DOHH2 (cell line): ENCODE measurements at regions not wholly inside any gene's neighbourhood (a gene's known extent, or its start where the extent isn't known, plus 50 kb on each side); places are given as distances from the start of the nearest gene placed in this dataset.

Experiments used
- H3F3A ChIP-seq: fragments of 200-600 bp; sonication (generic), shearing (Covaris generic); 2 replicates; pipeline ENCODE4 v1.6.0; 2016; ENCODE audit warnings: antibody characterized with exemption, mild to moderate bottlenecking; ENCODE audit not compliant: control insufficient read depth, insufficient read depth
- H3K27ac ChIP-seq: fragments of 200-600 bp; sonication (generic); 2 replicates; pipeline ENCODE4 v1.5.1; 2014; ENCODE audit warnings: low read depth, mild to moderate bottlenecking, low read length, moderate library complexity
- H3K27me3 ChIP-seq: fragments of 200-600 bp; sonication (generic); 2 replicates; pipeline ENCODE4 v1.6.1; 2014; ENCODE audit warnings: mild to moderate bottlenecking, low read length, mixed read lengths; ENCODE audit not compliant: control insufficient read depth
- H3K36me3 ChIP-seq: fragments of 200-600 bp; sonication (generic); 2 replicates; pipeline ENCODE4 v1.6.1; 2014; ENCODE audit warnings: mild to moderate bottlenecking, low read length, moderate library complexity, mixed read lengths; ENCODE audit not compliant: control insufficient read depth
- H3K4me1 ChIP-seq: fragments of 200-600 bp; sonication (generic); 2 replicates; pipeline ENCODE4 v1.6.1; 2014; ENCODE audit warnings: mild to moderate bottlenecking, low read length, mixed read lengths; ENCODE audit not compliant: control insufficient read depth
- H3K4me2 ChIP-seq: fragments of 200-600 bp; sonication (generic); 2 replicates; pipeline ENCODE4 v1.6.0; 2014; ENCODE audit warnings: mild to moderate bottlenecking, low read length, moderate library complexity
- H3K4me3 ChIP-seq: fragments of 200-600 bp; sonication (generic); 2 replicates; pipeline ENCODE4 v1.5.1; 2014; ENCODE audit warnings: mild to moderate bottlenecking, low read length, mixed read lengths
- H3K79me2 ChIP-seq: fragments of 200-600 bp; sonication (generic); 2 replicates; pipeline ENCODE4 v1.6.1; 2014; ENCODE audit warnings: mild to moderate bottlenecking, low read length, mixed read lengths; ENCODE audit not compliant: control insufficient read depth
- H3K9me2 ChIP-seq: fragments of 200-600 bp; sonication (generic); replicated peaks from 2 replicates; pipeline ENCODE4 v1.6.1; 2014; ENCODE audit warnings: mild to moderate bottlenecking, low read length, mixed read lengths; ENCODE audit not compliant: control insufficient read depth
- H3K9me3 ChIP-seq: fragments of 200-600 bp; sonication (generic); 2 replicates; pipeline ENCODE4 v1.6.1; 2014; ENCODE audit warnings: antibody characterized with exemption, low read length, mixed read lengths; ENCODE audit not compliant: control insufficient read depth, insufficient read depth
- H4K20me1 ChIP-seq: fragments of 200-600 bp; sonication (generic); 2 replicates; pipeline ENCODE4 v1.6.0; 2014; ENCODE audit warnings: low read depth, mild to moderate bottlenecking, antibody characterized with exemption, low read length, moderate library complexity; ENCODE audit not compliant: control insufficient read depth, insufficient read depth
- CTCF ChIP-seq: fragments of 200-600 bp; sonication (generic); IDR thresholded peaks from one replicate; pipeline ENCODE4 v1.5.1; 2014; ENCODE audit warnings: antibody characterized with exemption, mild to moderate bottlenecking, low read depth, low read length; ENCODE audit not compliant: poor library complexity, severe bottlenecking
- EZH2phosphoT487 ChIP-seq: fragments of 200-600 bp; sonication (generic); IDR thresholded peaks from 2 replicates; pipeline ENCODE4 v1.6.1; 2017; ENCODE audit warnings: borderline replicate concordance, mild to moderate bottlenecking, antibody characterized with exemption, low read length, moderate library complexity, mixed read lengths

- TF ChIP-seq CTCF (no peak), EZH2phosphoT487 (no peak)
- Histone ChIP-seq H3K27ac (no peak overlapping the region), H3K27me3 (no peaks in the 10 kb centered on the region)
Measured at GRCh38 chr2:212939777-212940531, 211.5 kb downstream of the IKZF2 start.

GRCh38 chr2:212938144-212938793, 213.1 kb downstream of the IKZF2 start:
- no peaks in the 10 kb centered on the region for H3K36me3 ChIP-seq
- no peaks in the 10 kb centered on the region for H3K9me2 ChIP-seq
- no peak overlapping the region for H3K27ac ChIP-seq
- H3K4me2 ChIP-seq: no peak overlapping the region
- no peak overlapping the region for H3K4me3 ChIP-seq
- H3K27me3 ChIP-seq: no peaks in the 10 kb centered on the region
- peaks cover 28% of the 10 kb centered on the region for H3K4me1 ChIP-seq
- no peaks in the 10 kb centered on the region for H3F3A ChIP-seq
- H4K20me1 ChIP-seq: no peaks in the 10 kb centered on the region
- no peaks in the 10 kb centered on the region for H3K9me3 ChIP-seq
- TF ChIP-seq EZH2phosphoT487: no peak
- TF ChIP-seq CTCF: no peak
- H3K79me2 ChIP-seq: no peaks in the 10 kb centered on the region

More at GRCh38 chr2:212939777-212940531, 211.5 kb downstream of the IKZF2 start:
- H3K4me1 ChIP-seq: peaks cover 28% of the 10 kb centered on the region
- no peaks in the 10 kb centered on the region for H3F3A ChIP-seq
- H3K9me3 ChIP-seq: no peaks in the 10 kb centered on the region
- no peaks in the 10 kb centered on the region for H4K20me1 ChIP-seq
- no peaks in the 10 kb centered on the region for H3K9me2 ChIP-seq
- no peaks in the 10 kb centered on the region for H3K36me3 ChIP-seq
- no peak overlapping the region for H3K4me3 ChIP-seq
- H3K4me2 ChIP-seq: peak overlapping the region; percentile 19; the same call in 1 of the 2 replicates
- H3K79me2 ChIP-seq: no peaks in the 10 kb centered on the region

- no peak overlapping the region for H3K27ac ChIP-seq
- H3K36me3 ChIP-seq: no peaks in the 10 kb centered on the region
- no peaks in the 10 kb centered on the region for H3K9me3 ChIP-seq
- H3F3A ChIP-seq: no peaks in the 10 kb centered on the region
- H4K20me1 ChIP-seq: no peaks in the 10 kb centered on the region
- H3K4me2 ChIP-seq: no peak overlapping the region
- TF ChIP-seq EZH2phosphoT487: no peak
- TF ChIP-seq CTCF: no peak
- no peak overlapping the region for H3K4me3 ChIP-seq
- peaks cover 28% of the 10 kb centered on the region for H3K4me1 ChIP-seq
- H3K27me3 ChIP-seq: no peaks in the 10 kb centered on the region
- no peaks in the 10 kb centered on the region for H3K9me2 ChIP-seq
- no peaks in the 10 kb centered on the region for H3K79me2 ChIP-seq
Measured at GRCh38 chr2:212936572-212936971, 214.8 kb downstream of the IKZF2 start.
